ENCODE measurements at regions not wholly inside any gene's neighbourhood (a gene's known extent, or its start where the extent isn't known, plus 50 kb on each side); places are given as distances from the start of the nearest gene placed in this dataset.

- peak; percentile 42 for DNase-seq (ENCODE audit: low spot score)
These were observed 131.6 kb downstream of the TPRA1 start for GRCh38 chr3:127458696-127459604.

GRCh38 chr3:127457546-127458145, 132.9 kb downstream of the TPRA1 start:
- DNase-seq (ENCODE audit: low spot score), result no peak

GRCh38 chr3:127457094-127457475, 133.4 kb downstream of the TPRA1 start:
- DNase-seq (ENCODE audit: low spot score), result no peak

- DNase-seq (ENCODE audit: low spot score), result no peak
These were observed 134.0 kb downstream of the TPRA1 start for GRCh38 chr3:127456471-127457093.

- DNase-seq (ENCODE audit: low spot score), result peak; percentile 80
These were observed 134.7 kb downstream of the TPRA1 start for GRCh38 chr3:127455541-127456450.

- DNase-seq (ENCODE audit: low spot score), result no peak
These were observed 135.6 kb downstream of the TPRA1 start for GRCh38 chr3:127454968-127455367.

- no peak for DNase-seq (ENCODE audit: low spot score)
These were observed 136.5 kb downstream of the TPRA1 start for GRCh38 chr3:127454051-127454450.

- no peak for DNase-seq (ENCODE audit: low spot score)
These were observed 138.2 kb downstream of the TPRA1 start for GRCh38 chr3:127452321-127452821.

- no peak for DNase-seq (ENCODE audit: low spot score)
These were observed 139.2 kb downstream of the TPRA1 start for GRCh38 chr3:127451321-127451720.

GRCh38 chr3:127450331-127450730, 140.2 kb downstream of the TPRA1 start:
- DNase-seq (ENCODE audit: low spot score), result no peak

- no peak for DNase-seq (ENCODE audit: low spot score)
These were observed 140.9 kb downstream of the TPRA1 start for GRCh38 chr3:127449486-127450212.

GRCh38 chr3:127448671-127449070, 141.9 kb downstream of the TPRA1 start:
- DNase-seq (ENCODE audit: low spot score), result no peak

GRCh38 chr3:127448161-127448561, 142.4 kb downstream of the TPRA1 start:
- DNase-seq (ENCODE audit: low spot score), result peak; percentile 64

- no peak for DNase-seq (ENCODE audit: low spot score)
These were observed 143.8 kb downstream of the TPRA1 start for GRCh38 chr3:127446756-127447155.

- no peak for DNase-seq (ENCODE audit: low spot score)
These were observed 144.8 kb downstream of the TPRA1 start for GRCh38 chr3:127445581-127446343.

- no peak for DNase-seq (ENCODE audit: low spot score)
These were observed 145.8 kb downstream of the TPRA1 start for GRCh38 chr3:127444761-127445160.

GRCh38 chr3:127443581-127444375, 146.8 kb downstream of the TPRA1 start:
- no peak for DNase-seq (ENCODE audit: low spot score)

- no peak for DNase-seq (ENCODE audit: low spot score)
These were observed 148.0 kb downstream of the TPRA1 start for GRCh38 chr3:127442506-127442905.

- no peak for DNase-seq (ENCODE audit: low spot score)
These were observed 148.8 kb downstream of the TPRA1 start for GRCh38 chr3:127441764-127442163.

Measured in NAMALWA (cell line).